NOMO-1 treated with dmso at 0.1 percent for 144 hours (cell line): ENCODE measurements at regions not wholly inside any gene's neighbourhood (a gene's known extent, or its start where the extent isn't known, plus 50 kb on each side); places are given as distances from the start of the nearest gene placed in this dataset.
A peak's percentile ranks its signal among the peaks of the same experiment; 100 is the strongest.
"Not testable (repeated sequence)": the region's sequence is repeated elsewhere in the genome, so short reads cannot be mapped to it uniquely, and the experiment has no call there.

Source experiments
- DNase-seq: peaks from one replicate; lab custom pipeline; 2025; ENCODE audit not compliant: unreplicated experiment; lab: John Stamatoyannopoulos, UW

GRCh38 chr1:121566346-121566745 is 381.6 kb downstream of the SRGAP2C start:
- no peak for DNase-seq

- no peak for DNase-seq
Observed at GRCh38 chr1:121569428-121569827, 384.7 kb downstream of the SRGAP2C start.

GRCh38 chr1:121573881-121574504 is 389.2 kb downstream of the SRGAP2C start:
- DNase-seq: not testable (repeated sequence)

- DNase-seq: not testable (repeated sequence)
Observed at GRCh38 chr1:121574505-121574899, 389.7 kb downstream of the SRGAP2C start.

GRCh38 chr1:121582898-121583297 is 398.1 kb downstream of the SRGAP2C start:
- peak; percentile 1 for DNase-seq

- no peak for DNase-seq
Observed at GRCh38 chr1:121586369-121587229, 401.8 kb downstream of the SRGAP2C start.

GRCh38 chr1:121587230-121587569 is 402.4 kb downstream of the SRGAP2C start:
- no peak for DNase-seq

- no peak for DNase-seq
Observed at GRCh38 chr1:121587777-121588176, 403.0 kb downstream of the SRGAP2C start.

GRCh38 chr1:121594096-121594495 is 409.3 kb downstream of the SRGAP2C start:
- DNase-seq: no peak

GRCh38 chr1:121595089-121595488 is 410.3 kb downstream of the SRGAP2C start:
- no peak for DNase-seq

GRCh38 chr1:121604843-121605444 is 420.2 kb downstream of the SRGAP2C start:
- not testable (repeated sequence) for DNase-seq

- not testable (repeated sequence) for DNase-seq
Observed at GRCh38 chr1:121607499-121607898, 422.7 kb downstream of the SRGAP2C start.
